NCI-H2081 treated with DMSO at 0.1 percent for 48 hours (cell line): ENCODE measurements at regions not wholly inside any gene's neighbourhood (a gene's known extent, or its start where the extent isn't known, plus 50 kb on each side); places are given as distances from the start of the nearest gene placed in this dataset.
"Not testable (repeated sequence)": the region's sequence is repeated elsewhere in the genome, so short reads cannot be mapped to it uniquely, and the experiment has no call there.

Experiments
- DNase-seq: peaks from one replicate; lab custom pipeline; 2025; lab: John Stamatoyannopoulos, UW

GRCh38 chr7:120079704-120080103, 193.3 kb upstream of the KCND2 start:
- DNase-seq: no peak

- DNase-seq: not testable (repeated sequence)
Measured at GRCh38 chr7:120086468-120086867, 186.5 kb upstream of the KCND2 start.

- DNase-seq: no peak
Measured at GRCh38 chr7:120089968-120090367, 183.0 kb upstream of the KCND2 start.

- no peak for DNase-seq
Measured at GRCh38 chr7:120091807-120092206, 181.2 kb upstream of the KCND2 start.

GRCh38 chr7:120097020-120097419, 176.0 kb upstream of the KCND2 start:
- DNase-seq: no peak

- DNase-seq: no peak
Measured at GRCh38 chr7:120097774-120098173, 175.2 kb upstream of the KCND2 start.

GRCh38 chr7:120108376-120108775, 164.6 kb upstream of the KCND2 start:
- DNase-seq: no peak

GRCh38 chr7:120110169-120110568, 162.8 kb upstream of the KCND2 start:
- DNase-seq: no peak

- DNase-seq: no peak
Measured at GRCh38 chr7:120114626-120115025, 158.3 kb upstream of the KCND2 start.

GRCh38 chr7:120123528-120123927, 149.4 kb upstream of the KCND2 start:
- DNase-seq: no peak

GRCh38 chr7:120131096-120131839, 141.7 kb upstream of the KCND2 start:
- no peak for DNase-seq

GRCh38 chr7:120138497-120138896, 134.5 kb upstream of the KCND2 start:
- DNase-seq: no peak

GRCh38 chr7:120156476-120156875, 116.5 kb upstream of the KCND2 start:
- DNase-seq: no peak

- DNase-seq: no peak
Measured at GRCh38 chr7:120160166-120160565, 112.8 kb upstream of the KCND2 start.

- DNase-seq: no peak
Measured at GRCh38 chr7:120163449-120163848, 109.5 kb upstream of the KCND2 start.

GRCh38 chr7:120165227-120165626, 107.7 kb upstream of the KCND2 start:
- no peak for DNase-seq

GRCh38 chr7:120168066-120168465, 104.9 kb upstream of the KCND2 start:
- no peak for DNase-seq

GRCh38 chr7:120169996-120170783, 102.8 kb upstream of the KCND2 start:
- DNase-seq: no peak

- DNase-seq: no peak
Measured at GRCh38 chr7:120170834-120171233, 102.1 kb upstream of the KCND2 start.

GRCh38 chr7:120171406-120171805, 101.6 kb upstream of the KCND2 start:
- no peak for DNase-seq

GRCh38 chr7:120180221-120180620, 92.8 kb upstream of the KCND2 start:
- no peak for DNase-seq

- DNase-seq: no peak
Measured at GRCh38 chr7:120181499-120181898, 91.5 kb upstream of the KCND2 start.

- DNase-seq: no peak
Measured at GRCh38 chr7:120184866-120185265, 88.1 kb upstream of the KCND2 start.
